ENCODE measurements at regions not wholly inside any gene's neighbourhood (a gene's known extent, or its start where the extent isn't known, plus 50 kb on each side); places are given as distances from the start of the nearest gene placed in this dataset.
"Not testable (repeated sequence)": the region's sequence is repeated elsewhere in the genome, so short reads cannot be mapped to it uniquely, and the experiment has no call there.

GRCh38 chr12:131253376-131254026 is 299.8 kb downstream of the ADGRD1 start:
- TF ChIP-seq POLR2A (IDR thresholded peaks at IDR 0.05; ENCODE audit: low read depth, low read length) (no peak), TAF1 (IDR thresholded peaks at IDR 0.05; ENCODE audit: borderline replicate concordance, low read depth, low read length) (no peak), POLR2AphosphoS5 (IDR thresholded peaks at IDR 0.05; ENCODE audit: low read depth, low read length) (no peak)
- DNase-seq (ENCODE audit: insufficient read length) = no peak
- FAIRE-seq = no peak

- FAIRE-seq = no peak
Measured at GRCh38 chr12:131254374-131254773, 300.7 kb downstream of the ADGRD1 start.

GRCh38 chr12:131258398-131258797 is 304.7 kb downstream of the ADGRD1 start:
- FAIRE-seq (no peak), DNase-seq (ENCODE audit: insufficient read length) (no peak)
- TF ChIP-seq POLR2AphosphoS5 (IDR thresholded peaks at IDR 0.05; ENCODE audit: low read depth, low read length) = no peak
- TF ChIP-seq TAF1 (IDR thresholded peaks at IDR 0.05; ENCODE audit: borderline replicate concordance, low read depth, low read length) = no peak
- no peak for TF ChIP-seq POLR2A (IDR thresholded peaks at IDR 0.05; ENCODE audit: low read depth, low read length)

More at GRCh38 chr12:131254374-131254773, 300.7 kb downstream of the ADGRD1 start:
- TF ChIP-seq POLR2A (IDR thresholded peaks at IDR 0.05; ENCODE audit: low read depth, low read length) (no peak), TAF1 (IDR thresholded peaks at IDR 0.05; ENCODE audit: borderline replicate concordance, low read depth, low read length) (no peak), POLR2AphosphoS5 (IDR thresholded peaks at IDR 0.05; ENCODE audit: low read depth, low read length) (no peak)
- DNase-seq (ENCODE audit: insufficient read length) = no peak

GRCh38 chr12:131260251-131260905 is 306.7 kb downstream of the ADGRD1 start:
- DNase-seq (ENCODE audit: insufficient read length) (no peak), FAIRE-seq (no peak)
- TF ChIP-seq POLR2AphosphoS5 (IDR thresholded peaks at IDR 0.05; ENCODE audit: low read depth, low read length) (no peak), TAF1 (IDR thresholded peaks at IDR 0.05; ENCODE audit: borderline replicate concordance, low read depth, low read length) (no peak), POLR2A (IDR thresholded peaks at IDR 0.05; ENCODE audit: low read depth, low read length) (no peak)

- TF ChIP-seq POLR2A (IDR thresholded peaks at IDR 0.05; ENCODE audit: low read depth, low read length) (no peak), TAF1 (IDR thresholded peaks at IDR 0.05; ENCODE audit: borderline replicate concordance, low read depth, low read length) (no peak), POLR2AphosphoS5 (IDR thresholded peaks at IDR 0.05; ENCODE audit: low read depth, low read length) (no peak)
- DNase-seq (ENCODE audit: insufficient read length) (no peak), FAIRE-seq (no peak)
Measured at GRCh38 chr12:131260954-131261353, 307.2 kb downstream of the ADGRD1 start.

- FAIRE-seq (no peak), DNase-seq (ENCODE audit: insufficient read length) (no peak)
- TF ChIP-seq POLR2A (IDR thresholded peaks at IDR 0.05; ENCODE audit: low read depth, low read length) (no peak), POLR2AphosphoS5 (IDR thresholded peaks at IDR 0.05; ENCODE audit: low read depth, low read length) (no peak)
Measured at GRCh38 chr12:131261906-131262305, 308.2 kb downstream of the ADGRD1 start.

- no peak for DNase-seq (ENCODE audit: insufficient read length)
- TF ChIP-seq POLR2A (IDR thresholded peaks at IDR 0.05; ENCODE audit: low read depth, low read length) (no peak), TAF1 (IDR thresholded peaks at IDR 0.05; ENCODE audit: borderline replicate concordance, low read depth, low read length) (no peak), POLR2AphosphoS5 (IDR thresholded peaks at IDR 0.05; ENCODE audit: low read depth, low read length) (no peak)
- FAIRE-seq = no peak
Measured at GRCh38 chr12:131263626-131264025, 309.9 kb downstream of the ADGRD1 start.

- no peak for DNase-seq (ENCODE audit: insufficient read length)
- FAIRE-seq = no peak
- TF ChIP-seq POLR2AphosphoS5 (IDR thresholded peaks at IDR 0.05; ENCODE audit: low read depth, low read length) (no peak), POLR2A (IDR thresholded peaks at IDR 0.05; ENCODE audit: low read depth, low read length) (no peak), TAF1 (IDR thresholded peaks at IDR 0.05; ENCODE audit: borderline replicate concordance, low read depth, low read length) (no peak)
Measured at GRCh38 chr12:131264635-131265034, 310.9 kb downstream of the ADGRD1 start.

- no peak for FAIRE-seq
- no peak for TF ChIP-seq POLR2A (IDR thresholded peaks at IDR 0.05; ENCODE audit: low read depth, low read length)
- no peak for TF ChIP-seq TAF1 (IDR thresholded peaks at IDR 0.05; ENCODE audit: borderline replicate concordance, low read depth, low read length)
- no peak for TF ChIP-seq POLR2AphosphoS5 (IDR thresholded peaks at IDR 0.05; ENCODE audit: low read depth, low read length)
- DNase-seq (ENCODE audit: insufficient read length) = no peak
Measured at GRCh38 chr12:131266591-131267467, 313.1 kb downstream of the ADGRD1 start.

GRCh38 chr12:131267576-131267975 is 313.9 kb downstream of the ADGRD1 start:
- no peak for TF ChIP-seq POLR2AphosphoS5 (IDR thresholded peaks at IDR 0.05; ENCODE audit: low read depth, low read length)
- DNase-seq (ENCODE audit: insufficient read length) (no peak), FAIRE-seq (no peak)

- not testable (repeated sequence) for DNase-seq (ENCODE audit: insufficient read length); FAIRE-seq
Measured at GRCh38 chr12:131268123-131268522, 314.4 kb downstream of the ADGRD1 start.

- FAIRE-seq = peak; percentile 44
Measured at GRCh38 chr12:131268571-131268970, 314.9 kb downstream of the ADGRD1 start.

More at GRCh38 chr12:131268571-131268970, 314.9 kb downstream of the ADGRD1 start:
- DNase-seq (ENCODE audit: insufficient read length) = not testable (repeated sequence)

All from GM12892 (cell line).